MCF 10A (cell line): ENCODE measurements at regions not wholly inside any gene's neighbourhood (a gene's known extent, or its start where the extent isn't known, plus 50 kb on each side); places are given as distances from the start of the nearest gene placed in this dataset.

Experiments
- BruUV-seq: library from RNA; stranded (reverse); fragments of 400-500 nt; replicated peaks from 2 replicates; lab custom pipeline; 2021; lab: Mats Ljungman, UMichigan
- CTCF ChIA-PET: fragments of 300-600 bp; sonication (Branson Sonifier 250); formaldehyde crosslinking; extraction: SDS; loops from one replicate; lab custom pipeline; 2021; ENCODE audit warnings: antibody characterized with exemption, inconsistent platforms; lab: Yijun Ruan, JAX
- POLR2A ChIA-PET: fragments of 300-600, 350-650 bp; sonication (Branson Sonifier 250); formaldehyde crosslinking; extraction: SDS; loops from one replicate; lab custom pipeline; 2020; ENCODE audit warnings: antibody characterized with exemption, inconsistent platforms; lab: Yijun Ruan, JAX
- DNase-seq: peaks from one replicate; pipeline ENCODE4 v3.0.0-alpha.2; 2018; ENCODE audit not compliant: unreplicated experiment
- H3K27ac Mint-ChIP-seq: one replicate; pipeline ENCODE4 v1.8.0; 2022; ENCODE audit warnings: mild to moderate bottlenecking, low read depth, mixed read lengths; ENCODE audit not compliant: unreplicated experiment
- H3K27me3 Mint-ChIP-seq: one replicate; pipeline ENCODE4 v1.8.0; 2022; ENCODE audit warnings: mixed read lengths; ENCODE audit not compliant: insufficient read depth, unreplicated experiment
- H3K36me3 Mint-ChIP-seq: one replicate; pipeline ENCODE4 v1.8.0; 2022; ENCODE audit warnings: mild to moderate bottlenecking, moderate library complexity, mixed read lengths; ENCODE audit not compliant: insufficient read depth, unreplicated experiment
- H3K4me1 Mint-ChIP-seq: one replicate; pipeline ENCODE4 v1.8.0; 2022; ENCODE audit warnings: mixed read lengths; ENCODE audit not compliant: insufficient read depth, unreplicated experiment
- H3K4me3 Mint-ChIP-seq: one replicate; pipeline ENCODE4 v1.8.0; 2022; ENCODE audit warnings: mild to moderate bottlenecking, moderate library complexity, mixed read lengths; ENCODE audit not compliant: unreplicated experiment
- H3K9me3 Mint-ChIP-seq: one replicate; pipeline ENCODE4 v1.8.0; 2022; ENCODE audit warnings: mixed read lengths; ENCODE audit not compliant: unreplicated experiment
- CTCF ChIP-seq: fragments of 200-600 bp; IDR thresholded peaks from one replicate; pipeline ENCODE4 v1.8.0; 2022; ENCODE audit warnings: antibody characterized with exemption, mild to moderate bottlenecking; ENCODE audit not compliant: unreplicated experiment
- intact Hi-C: fragments of 100-400 bp; cut with micrococcal nuclease; formaldehyde crosslinking; loops from 2 replicates; pipeline ENCODE4 v1.14.1; 2022

DNA sequence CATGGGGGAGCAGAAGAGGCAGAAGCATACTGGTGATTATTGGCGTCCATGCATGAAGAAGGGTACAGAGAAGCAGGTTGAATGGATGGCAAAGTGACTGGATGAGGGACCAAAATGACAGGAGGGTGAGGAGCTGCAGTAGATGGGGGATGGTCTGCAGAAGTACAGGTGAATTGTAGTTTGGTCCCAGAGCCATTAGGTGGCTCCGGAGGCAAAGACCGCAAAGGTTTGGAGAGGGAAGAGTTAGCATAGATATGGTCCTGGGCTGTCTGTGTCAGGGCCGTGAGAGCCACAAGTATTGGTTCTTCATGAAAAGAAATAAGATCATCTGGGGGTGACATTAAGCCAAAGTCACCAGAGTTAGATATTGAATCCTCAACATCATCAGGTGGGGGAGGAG lies 59.0 kb upstream of the ZNF726 start:
- Mint-ChIP-seq H3K4me1 (no peaks in the 10 kb centered on the region), H3K4me3 (no peak overlapping the region), H3K9me3 (peaks cover 27% of the 10 kb centered on the region), H3K27me3 (no peaks in the 10 kb centered on the region), H3K27ac (no peak overlapping the region), H3K36me3 (peaks cover 7% of the 10 kb centered on the region)
- no peak for TF ChIP-seq CTCF
- ChIA-PET POLR2A (no interaction called here), CTCF (interaction anchor here (0.5 kb wide), 1 partner anchor 372 kb away, joined by 3 read pairs; no protein-coding TSS in a partner anchor)
- BruUV-seq = no TSS peak
- no peak for DNase-seq
- intact Hi-C loops = no loop called here

DNA sequence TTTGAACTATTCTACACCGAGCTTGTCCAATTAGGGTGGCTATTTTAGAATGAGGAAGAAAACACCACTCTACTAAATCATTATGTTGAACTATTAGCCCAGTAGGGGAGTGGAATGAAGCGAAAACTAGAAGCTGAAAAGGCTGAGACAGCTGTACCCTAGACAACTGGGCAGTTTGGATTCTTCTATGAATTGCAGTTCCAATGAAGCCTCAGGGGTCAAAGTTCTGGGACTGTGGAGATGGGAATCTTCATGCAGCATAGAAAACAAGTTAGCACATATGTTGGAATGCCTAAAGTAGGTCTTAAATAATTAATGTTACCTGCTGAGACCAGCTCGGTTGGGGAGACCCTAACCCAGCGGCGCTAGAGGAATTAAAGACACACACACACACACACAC lies 62.7 kb upstream of the ZNF726 start:
- Mint-ChIP-seq H3K27me3 (no peaks in the 10 kb centered on the region), H3K9me3 (peaks cover 37% of the 10 kb centered on the region), H3K36me3 (peaks cover 7% of the 10 kb centered on the region), H3K27ac (no peak overlapping the region), H3K4me3 (no peak overlapping the region), H3K4me1 (no peaks in the 10 kb centered on the region)
- no TSS peak for BruUV-seq
- DNase-seq = no peak
- CTCF ChIA-PET = interaction anchor here (0.6 kb wide), 1 partner anchor 848 kb away, joined by 3 read pairs; no protein-coding TSS in a partner anchor
- POLR2A ChIA-PET = no interaction called here
- intact Hi-C loops = no loop called here
- TF ChIP-seq CTCF = no peak

- intact Hi-C loops = no loop called here
- CTCF ChIA-PET = no interaction called here
- POLR2A ChIA-PET = no interaction called here
- no peak for DNase-seq
- no TSS peak for BruUV-seq
- no peak overlapping the region for H3K4me3 Mint-ChIP-seq
- H3K27me3 Mint-ChIP-seq = no peaks in the 10 kb centered on the region
- peaks cover 10% of the 10 kb centered on the region for H3K9me3 Mint-ChIP-seq
- no peaks in the 10 kb centered on the region for H3K4me1 Mint-ChIP-seq
- peaks cover 4% of the 10 kb centered on the region for H3K36me3 Mint-ChIP-seq
- no peak for TF ChIP-seq CTCF
- H3K27ac Mint-ChIP-seq = no peak overlapping the region
Observed at GRCh38 chr19:23832717-23833327, 74.1 kb upstream of the ZNF681 start.

GRCh38 chr19:23823952-23824389 lies 65.3 kb upstream of the ZNF681 start:
- Mint-ChIP-seq H3K4me3 (no peak overlapping the region), H3K27me3 (no peaks in the 10 kb centered on the region), H3K27ac (no peak overlapping the region), H3K9me3 (peaks cover 12% of the 10 kb centered on the region), H3K36me3 (no peaks in the 10 kb centered on the region), H3K4me1 (no peaks in the 10 kb centered on the region)
- DNase-seq = peak; percentile 16
- no TSS peak for BruUV-seq
- ChIA-PET CTCF (interaction anchor here (0.6 to 0.9 kb wide), 2 partner anchors 19 to 100 kb away, joined by 3 read pairs; no protein-coding TSS in a partner anchor), POLR2A (no interaction called here)
- intact Hi-C loops = no loop called here
- TF ChIP-seq CTCF = no peak
